IMR-90 (cell line): ENCODE measurements at regions not wholly inside any gene's neighbourhood (a gene's known extent, or its start where the extent isn't known, plus 50 kb on each side); places are given as distances from the start of the nearest gene placed in this dataset.

Source experiments
- ATAC-seq: fragments of 200-7000 bp; cut with Tn5 transposase; 2 replicates; pipeline ENCODE4 v1.9.1; 2020; ENCODE audit warnings: low read depth, mild to moderate bottlenecking, moderate library complexity
- BruUV-seq: library from RNA; stranded (reverse); fragments of 400-500 nt; replicated peaks from 2 replicates; lab custom pipeline; 2021; lab: Mats Ljungman, UMichigan
- CTCF ChIA-PET: fragments of 300-600 bp; formaldehyde crosslinking; extraction: SDS; loops from one replicate; lab custom pipeline; 2021; ENCODE audit warnings: antibody characterized with exemption; lab: Yijun Ruan, JAX
- POLR2A ChIA-PET: fragments of 300-600 bp; sonication (Branson Sonifier 250); formaldehyde crosslinking; loops from one replicate; lab custom pipeline; 2022; ENCODE audit warnings: antibody characterized with exemption; ENCODE audit not compliant: unreplicated experiment; lab: Charles Lee
- DNase-seq: peaks from one replicate; pipeline ENCODE4 v3.0.0; 2013
- H2AFZ ChIP-seq: replicated peaks from 2 replicates; pipeline ENCODE3; 2013; ENCODE audit warnings: low read length, mild to moderate bottlenecking; ENCODE audit not compliant: poor library complexity
- H2AK5ac ChIP-seq: 2 replicates; pipeline ENCODE4 v1.6.1; 2013; ENCODE audit warnings: low read depth, low read length, inconsistent platforms
- H2AK9ac ChIP-seq: replicated peaks from 2 replicates; pipeline ENCODE3; 2013; ENCODE audit warnings: mild to moderate bottlenecking, low read depth, low read length, moderate library complexity; ENCODE audit not compliant: poor library complexity
- H2BK120ac ChIP-seq: 2 replicates; pipeline ENCODE4 v1.6.1; 2013; ENCODE audit warnings: low read depth, low read length, inconsistent platforms
- H2BK15ac ChIP-seq: 3 replicates; pipeline ENCODE4 v1.6.1; 2013; ENCODE audit warnings: low read depth, low read length, inconsistent platforms
- H2BK20ac ChIP-seq: 2 replicates; pipeline ENCODE4 v1.6.1; 2013; ENCODE audit warnings: low read depth, mild to moderate bottlenecking, inconsistent platforms, low read length, moderate library complexity
- H2BK5ac ChIP-seq: 2 replicates; pipeline ENCODE4 v1.6.1; 2013; ENCODE audit warnings: mild to moderate bottlenecking, low read depth, low read length, inconsistent platforms; ENCODE audit not compliant: poor library complexity, severe bottlenecking
- H3K14ac ChIP-seq: replicated peaks from 2 replicates; pipeline ENCODE4 v1.6.1; 2013; ENCODE audit warnings: low read depth, low read length, inconsistent platforms
- H3K18ac ChIP-seq: 2 replicates; pipeline ENCODE4 v1.6.1; 2013; ENCODE audit warnings: low read depth, low read length, control low read depth
- H3K23ac ChIP-seq: 2 replicates; pipeline ENCODE4 v1.6.1; 2013; ENCODE audit warnings: low read depth, low read length, inconsistent platforms
- H3K27ac ChIP-seq: 2 replicates; pipeline ENCODE4 v1.5.1; 2013; ENCODE audit warnings: mild to moderate bottlenecking, control low read depth, low read length; ENCODE audit not compliant: insufficient read depth
- H3K27me3 ChIP-seq: 2 replicates; pipeline ENCODE4 v1.6.1; 2013; ENCODE audit warnings: low read length; ENCODE audit not compliant: control insufficient read depth, insufficient read depth
- H3K36me3 ChIP-seq: 2 replicates; pipeline ENCODE4 v1.6.1; 2013; ENCODE audit warnings: low read length, mixed read lengths; ENCODE audit not compliant: control insufficient read depth, insufficient read depth
- H3K4ac ChIP-seq: 2 replicates; pipeline ENCODE4 v1.6.1; 2013; ENCODE audit warnings: low read depth, low read length, inconsistent platforms
- H3K4me1 ChIP-seq: 2 replicates; pipeline ENCODE4 v1.6.1; 2013; ENCODE audit warnings: low read length, mixed read lengths; ENCODE audit not compliant: control insufficient read depth, insufficient read depth
- H3K4me2 ChIP-seq: 2 replicates; pipeline ENCODE4 v1.6.1; 2013; ENCODE audit warnings: low read depth, mild to moderate bottlenecking, control low read depth, low read length, moderate library complexity
- H3K4me3 ChIP-seq: 2 replicates; pipeline ENCODE4 v1.5.1; 2013; ENCODE audit warnings: low read depth, mild to moderate bottlenecking, control low read depth, low read length, moderate library complexity; ENCODE audit not compliant: insufficient read depth
- H3K56ac ChIP-seq: 2 replicates; pipeline ENCODE4 v1.6.1; 2013; ENCODE audit warnings: low read length, inconsistent platforms; ENCODE audit not compliant: insufficient read depth; ENCODE audit errors: extremely low read depth
- H3K79me1 ChIP-seq, 2 experiments: 2 replicates each; pipeline ENCODE4 v1.6.1; 2013; ENCODE audit warnings: low read length in 2 of 2, inconsistent platforms in 1 of 2, low read depth in 1 of 2
- H3K9ac ChIP-seq: 2 replicates; pipeline ENCODE4 v1.6.1; 2013; ENCODE audit warnings: low read depth, low read length, control low read depth
- H3K9me1 ChIP-seq: 2 replicates; pipeline ENCODE4 v1.6.1; 2013; ENCODE audit warnings: low read length, inconsistent platforms; ENCODE audit not compliant: insufficient read depth
- H3K9me3 ChIP-seq: 2 replicates; pipeline ENCODE4 v1.6.1; 2013; ENCODE audit warnings: low read length; ENCODE audit not compliant: control insufficient read depth, insufficient read depth
- H4K20me1 ChIP-seq: 2 replicates; pipeline ENCODE4 v1.6.1; 2013; ENCODE audit warnings: low read length, inconsistent platforms; ENCODE audit not compliant: insufficient read depth
- H4K5ac ChIP-seq: 2 replicates; pipeline ENCODE4 v1.6.1; 2013; ENCODE audit warnings: mild to moderate bottlenecking, low read depth, low read length, control low read depth
- H4K8ac ChIP-seq, 2 experiments: 2 replicates each; pipeline ENCODE4 v1.6.1; 2013; ENCODE audit warnings: low read depth in 2 of 2, low read length in 2 of 2, control low read depth in 1 of 2, inconsistent platforms in 1 of 2
- H4K91ac ChIP-seq: 2 replicates; pipeline ENCODE4 v1.6.1; 2013; ENCODE audit warnings: low read depth, low read length, inconsistent platforms; ENCODE audit not compliant: insufficient read depth
- BHLHE40 ChIP-seq: fragments of 150-350 bp; IDR thresholded peaks from 2 replicates; pipeline ENCODE4 v1.6.1; 2016; ENCODE audit warnings: mild to moderate bottlenecking, low read depth, low read length
- CEBPB ChIP-seq: IDR thresholded peaks from 2 replicates; pipeline ENCODE4 v1.6.1; 2012; ENCODE audit warnings: low read depth, low read length, improper control_type of control experiment
- CHD1 ChIP-seq: IDR thresholded peaks from 2 replicates; pipeline ENCODE4 v1.6.1; 2012; ENCODE audit warnings: low read depth, low read length, improper control_type of control experiment
- FOS ChIP-seq: fragments of 150-350 bp; IDR thresholded peaks from 2 replicates; pipeline ENCODE4 v1.6.1; 2016; ENCODE audit warnings: low read depth, low read length
- MAFK ChIP-seq: IDR thresholded peaks from 2 replicates; pipeline ENCODE4 v1.6.1; 2012; ENCODE audit warnings: low read depth, low read length, improper control_type of control experiment
- MAZ ChIP-seq: IDR thresholded peaks from 2 replicates; pipeline ENCODE4 v1.6.1; 2012; ENCODE audit warnings: low read depth, mild to moderate bottlenecking, low read length, improper control_type of control experiment, moderate library complexity, borderline replicate concordance
- MXI1 ChIP-seq: IDR thresholded peaks from 2 replicates; pipeline ENCODE4 v1.6.1; 2012; ENCODE audit warnings: low read depth, mild to moderate bottlenecking, low read length, moderate library complexity, borderline replicate concordance
- NFE2L2 ChIP-seq: fragments of 150-350 bp; IDR thresholded peaks from 2 replicates; pipeline ENCODE4 v1.6.1; 2016; ENCODE audit warnings: low read depth, mild to moderate bottlenecking, low read length
- POLR2A ChIP-seq: IDR thresholded peaks from 2 replicates; pipeline ENCODE4 v1.6.1; 2012; ENCODE audit warnings: mild to moderate bottlenecking, low read depth, low read length
- RAD21 ChIP-seq: IDR thresholded peaks from 2 replicates; pipeline ENCODE4 v1.6.1; 2012; ENCODE audit warnings: low read length, improper control_type of control experiment
- RCOR1 ChIP-seq: IDR thresholded peaks from 2 replicates; pipeline ENCODE4 v1.6.1; 2012; ENCODE audit warnings: mild to moderate bottlenecking, low read length, improper control_type of control experiment; ENCODE audit not compliant: insufficient replicate concordance
- RFX5 ChIP-seq: IDR thresholded peaks from 2 replicates; pipeline ENCODE4 v1.8.0; 2012; ENCODE audit warnings: low read depth, mild to moderate bottlenecking, low read length, moderate library complexity
- SMC3 ChIP-seq: fragments of 150-350 bp; IDR thresholded peaks from 2 replicates; pipeline ENCODE4 v1.6.1; 2016; ENCODE audit warnings: low read depth, mild to moderate bottlenecking, antibody characterized with exemption, low read length, moderate library complexity
- USF2 ChIP-seq: fragments of 150-350 bp; IDR thresholded peaks from 2 replicates; pipeline ENCODE4 v1.6.1; 2017; ENCODE audit warnings: mild to moderate bottlenecking, antibody characterized with exemption, low read length, low read depth
- WGBS, 2 experiments: methylation state at CpG; one replicate each; pipeline versions ENCODE4 v1.1.5 to v1.1.7; 2013; ENCODE audit warnings: missing lambda C conversion rate in 2 of 2; ENCODE audit not compliant: insufficient read length in 1 of 2; ENCODE audit errors: extremely low coverage in 2 of 2; 5-methylcytosine and 5-hydroxymethylcytosine counted together
- dilution Hi-C: fragments of 300-500 bp; cut with HindIII; formaldehyde crosslinking; loops from one replicate; pipeline ENCODE4 v1.14.3; 2018; ENCODE audit warnings: low sequenced_read_pairs; ENCODE audit not compliant: unreplicated experiment
- in situ Hi-C: fragments of 300-500 bp; cut with MboI; formaldehyde crosslinking; loops from 3 replicates; pipeline ENCODE4 v1.14.3; 2019; ENCODE audit warnings: low sequenced_read_pairs, inconsistent platforms, mixed read lengths
- intact Hi-C: fragments of 100-400 bp; cut with micrococcal nuclease; formaldehyde crosslinking; loops from 2 replicates; pipeline ENCODE4 v1.10.0; 2022
- TF ChIP-seq, protein P1 (sequence below): fragments of 150-350 bp; IDR thresholded peaks from 2 replicates; pipeline ENCODE4 v1.6.1; 2016; ENCODE audit warnings: low read depth, mild to moderate bottlenecking, low read length, moderate library complexity, borderline replicate concordance
- TF ChIP-seq, protein P2 (sequence below): conservative IDR thresholded peaks from 2 replicates; pipeline ENCODE4 v1.5.1; 2012; ENCODE audit warnings: mild to moderate bottlenecking, low read depth, low read length, improper control_type of control experiment

DNA sequence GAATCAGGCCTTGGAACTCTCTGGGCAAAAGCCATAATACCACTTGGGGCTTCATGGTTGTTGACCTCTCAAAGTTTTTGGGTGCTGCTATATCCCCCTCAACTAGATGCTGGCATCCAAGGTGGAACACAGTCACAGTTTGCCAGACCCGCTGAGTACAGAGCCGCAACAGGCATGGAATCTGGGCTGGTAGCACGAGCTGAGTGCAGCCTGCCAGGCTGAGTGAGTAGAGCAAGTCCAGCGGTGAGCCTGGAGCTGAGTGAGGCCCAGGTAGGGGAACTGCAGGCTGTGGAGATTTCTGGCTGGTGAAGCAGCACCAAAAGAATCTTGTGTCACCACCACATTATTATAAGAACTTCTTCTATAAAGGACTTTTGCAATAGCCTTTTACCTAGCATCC is 192.6 kb downstream of the PCDH17 start:
- Histone ChIP-seq H4K8ac (no peak overlapping the region), H3K4me3 (no peak overlapping the region), H2BK5ac (no peak overlapping the region), H3K9me1 (no peaks in the 10 kb centered on the region), H3K4me2 (no peak overlapping the region), H2AK9ac (no peak overlapping the region), H3K14ac (no peak overlapping the region), H3K79me1 (no peaks in the 10 kb centered on the region), H3K56ac (no peak overlapping the region), H3K18ac (no peak overlapping the region), H3K27me3 (no peaks in the 10 kb centered on the region), H2AFZ (no peak overlapping the region), H4K20me1 (no peaks in the 10 kb centered on the region), H2BK120ac (no peak overlapping the region), H3K4ac (no peak overlapping the region), H3K23ac (no peak overlapping the region), H2BK15ac (no peak overlapping the region), H3K9me3 (peaks cover 17% of the 10 kb centered on the region), H4K91ac (no peak overlapping the region), H3K36me3 (no peaks in the 10 kb centered on the region), H3K4me1 (no peaks in the 10 kb centered on the region), H3K9ac (no peak overlapping the region), H2BK20ac (no peak overlapping the region), H4K5ac (no peak overlapping the region), H2AK5ac (no peak overlapping the region), H3K27ac (no peak overlapping the region)
- dilution Hi-C loops, result no loop called here
- TF ChIP-seq NFE2L2, result no peak
- no peak for TF ChIP-seq FOS
- TF ChIP-seq MAFK, result no peak
- TF ChIP-seq RAD21, result no peak
- TF ChIP-seq RCOR1, result no peak
- TF ChIP-seq, protein P1, sequence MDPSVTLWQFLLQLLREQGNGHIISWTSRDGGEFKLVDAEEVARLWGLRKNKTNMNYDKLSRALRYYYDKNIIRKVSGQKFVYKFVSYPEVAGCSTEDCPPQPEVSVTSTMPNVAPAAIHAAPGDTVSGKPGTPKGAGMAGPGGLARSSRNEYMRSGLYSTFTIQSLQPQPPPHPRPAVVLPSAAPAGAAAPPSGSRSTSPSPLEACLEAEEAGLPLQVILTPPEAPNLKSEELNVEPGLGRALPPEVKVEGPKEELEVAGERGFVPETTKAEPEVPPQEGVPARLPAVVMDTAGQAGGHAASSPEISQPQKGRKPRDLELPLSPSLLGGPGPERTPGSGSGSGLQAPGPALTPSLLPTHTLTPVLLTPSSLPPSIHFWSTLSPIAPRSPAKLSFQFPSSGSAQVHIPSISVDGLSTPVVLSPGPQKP, result no peak
- TF ChIP-seq MXI1, result no peak
- no peak for TF ChIP-seq RFX5
- no peak for TF ChIP-seq BHLHE40
- TF ChIP-seq POLR2A, result no peak
- no peak for TF ChIP-seq SMC3
- no peak for TF ChIP-seq CHD1
- TF ChIP-seq, protein P2, sequence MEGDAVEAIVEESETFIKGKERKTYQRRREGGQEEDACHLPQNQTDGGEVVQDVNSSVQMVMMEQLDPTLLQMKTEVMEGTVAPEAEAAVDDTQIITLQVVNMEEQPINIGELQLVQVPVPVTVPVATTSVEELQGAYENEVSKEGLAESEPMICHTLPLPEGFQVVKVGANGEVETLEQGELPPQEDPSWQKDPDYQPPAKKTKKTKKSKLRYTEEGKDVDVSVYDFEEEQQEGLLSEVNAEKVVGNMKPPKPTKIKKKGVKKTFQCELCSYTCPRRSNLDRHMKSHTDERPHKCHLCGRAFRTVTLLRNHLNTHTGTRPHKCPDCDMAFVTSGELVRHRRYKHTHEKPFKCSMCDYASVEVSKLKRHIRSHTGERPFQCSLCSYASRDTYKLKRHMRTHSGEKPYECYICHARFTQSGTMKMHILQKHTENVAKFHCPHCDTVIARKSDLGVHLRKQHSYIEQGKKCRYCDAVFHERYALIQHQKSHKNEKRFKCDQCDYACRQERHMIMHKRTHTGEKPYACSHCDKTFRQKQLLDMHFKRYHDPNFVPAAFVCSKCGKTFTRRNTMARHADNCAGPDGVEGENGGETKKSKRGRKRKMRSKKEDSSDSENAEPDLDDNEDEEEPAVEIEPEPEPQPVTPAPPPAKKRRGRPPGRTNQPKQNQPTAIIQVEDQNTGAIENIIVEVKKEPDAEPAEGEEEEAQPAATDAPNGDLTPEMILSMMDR, result no peak
- no peak for TF ChIP-seq CEBPB
- TF ChIP-seq MAZ, result no peak
- TF ChIP-seq USF2, result no peak
- intact Hi-C loops, result no loop called here
- POLR2A ChIA-PET, result no interaction called here
- in situ Hi-C loops, result no loop called here
- no peak for ATAC-seq
- no peak for DNase-seq
- no TSS peak for BruUV-seq
- CTCF ChIA-PET, result no interaction called here
- WGBS, 2 experiments, result no CpG with 5 or more reads among the region's 4 CpGs
